K562 (cell line): ENCODE measurements at regions not wholly inside any gene's neighbourhood (a gene's known extent, or its start where the extent isn't known, plus 50 kb on each side); places are given as distances from the start of the nearest gene placed in this dataset.
A peak's percentile ranks its signal among the peaks of the same experiment; 100 is the strongest.

ENCODE experiments used
- ARID1B ChIP-seq: fragments of 450-650 bp; IDR thresholded peaks from 2 replicates; pipeline ENCODE4 v1.6.1; 2016; ENCODE audit warnings: antibody characterized with exemption, mild to moderate bottlenecking, inconsistent platforms
- CXXC5 ChIP-seq: fragments of 250-450 bp; sonication (Bioruptor Pico); IDR thresholded peaks from 2 replicates; pipeline ENCODE4 v1.8.0; 2022; ENCODE audit warnings: inconsistent platforms, mild to moderate bottlenecking, moderate library complexity
- ESRRB ChIP-seq: fragments of 250-450 bp; sonication (Bioruptor Pico); IDR thresholded peaks from 2 replicates; pipeline ENCODE4 v1.5.0; 2020; ENCODE audit warnings: mild to moderate bottlenecking, moderate library complexity, borderline replicate concordance
- FIP1L1 ChIP-seq: fragments of 200-400 bp; formaldehyde crosslinking; IDR thresholded peaks from 2 replicates; pipeline ENCODE4 v1.6.1; 2018; ENCODE audit warnings: mild to moderate bottlenecking, low read depth, low read length; ENCODE audit not compliant: poor library complexity, severe bottlenecking
- GABPB2 ChIP-seq: fragments of 250-450 bp; sonication (Bioruptor Pico); conservative IDR thresholded peaks from 2 replicates; pipeline ENCODE4 v1.5.1; 2021; ENCODE audit warnings: mild to moderate bottlenecking
- HSF4 ChIP-seq: fragments of 250-450 bp; sonication (Bioruptor Pico); IDR thresholded peaks from 2 replicates; pipeline ENCODE4 v2.1.2; 2022; ENCODE audit warnings: mild to moderate bottlenecking, moderate library complexity, borderline replicate concordance
- KAT7 ChIP-seq: sonication (generic); formaldehyde crosslinking; IDR thresholded peaks from 2 replicates; pipeline ENCODE4 v1.8.0; 2022; ENCODE audit warnings: missing genetic modification reagents, mild to moderate bottlenecking, borderline replicate concordance
- MTA1 ChIP-seq: fragments of 450-650 bp; IDR thresholded peaks from 2 replicates; pipeline ENCODE4 v1.6.1; 2017; ENCODE audit warnings: borderline replicate concordance
- RBM39 ChIP-seq: fragments of 200-400 bp; formaldehyde crosslinking; optimal IDR thresholded peaks from 2 replicates; pipeline ENCODE3; 2018; ENCODE audit warnings: low read depth, low read length
- RCOR1 ChIP-seq, 2 experiments: IDR thresholded peaks; 2 replicates each; pipeline ENCODE4 v1.6.1; 2012; ENCODE audit warnings: low read depth in 2 of 2, low read length in 2 of 2, borderline replicate concordance in 1 of 2, improper control_type of control experiment in 1 of 2
- SOX6 ChIP-seq: fragments of 450-650 bp; IDR thresholded peaks from 2 replicates; pipeline ENCODE4 v1.6.1; 2014; ENCODE audit warnings: mild to moderate bottlenecking
- SRF ChIP-seq, 2 experiments: fragments of 250-450, 450-650 bp in 1 of 2; sonication (Bioruptor Pico) in 1 of 2; sonication (generic) in 1 of 2; formaldehyde crosslinking; IDR thresholded peaks; 2 replicates each; pipeline versions ENCODE4 v1.5.0 to v1.5.1; 2020 to 2022; ENCODE audit warnings: mild to moderate bottlenecking in 1 of 2, missing genetic modification reagents in 1 of 2
- TF ChIP-seq, protein P1 (sequence below), 2 experiments: fragments of 450-650 bp in 1 of 2; sonication (generic) in 1 of 2; formaldehyde crosslinking in 1 of 2; IDR thresholded peaks; 2 replicates each; pipeline versions ENCODE4 v1.7.1 to v1.9.0; 2016 to 2022; ENCODE audit warnings: inconsistent platforms in 1 of 2, mild to moderate bottlenecking in 1 of 2, missing genetic modification reagents in 1 of 2
- TF ChIP-seq, protein P2 (sequence below): fragments of 450-650 bp; formaldehyde crosslinking; IDR thresholded peaks from 2 replicates; pipeline ENCODE4 v1.4.0; 2020; ENCODE audit warnings: mild to moderate bottlenecking, moderate library complexity
- TF ChIP-seq, protein P3 (sequence below): sonication (generic); formaldehyde crosslinking; IDR thresholded peaks from 2 replicates; pipeline ENCODE4 v1.8.1; 2023; ENCODE audit warnings: mild to moderate bottlenecking, missing genetic modification reagents, moderate library complexity

DNA sequence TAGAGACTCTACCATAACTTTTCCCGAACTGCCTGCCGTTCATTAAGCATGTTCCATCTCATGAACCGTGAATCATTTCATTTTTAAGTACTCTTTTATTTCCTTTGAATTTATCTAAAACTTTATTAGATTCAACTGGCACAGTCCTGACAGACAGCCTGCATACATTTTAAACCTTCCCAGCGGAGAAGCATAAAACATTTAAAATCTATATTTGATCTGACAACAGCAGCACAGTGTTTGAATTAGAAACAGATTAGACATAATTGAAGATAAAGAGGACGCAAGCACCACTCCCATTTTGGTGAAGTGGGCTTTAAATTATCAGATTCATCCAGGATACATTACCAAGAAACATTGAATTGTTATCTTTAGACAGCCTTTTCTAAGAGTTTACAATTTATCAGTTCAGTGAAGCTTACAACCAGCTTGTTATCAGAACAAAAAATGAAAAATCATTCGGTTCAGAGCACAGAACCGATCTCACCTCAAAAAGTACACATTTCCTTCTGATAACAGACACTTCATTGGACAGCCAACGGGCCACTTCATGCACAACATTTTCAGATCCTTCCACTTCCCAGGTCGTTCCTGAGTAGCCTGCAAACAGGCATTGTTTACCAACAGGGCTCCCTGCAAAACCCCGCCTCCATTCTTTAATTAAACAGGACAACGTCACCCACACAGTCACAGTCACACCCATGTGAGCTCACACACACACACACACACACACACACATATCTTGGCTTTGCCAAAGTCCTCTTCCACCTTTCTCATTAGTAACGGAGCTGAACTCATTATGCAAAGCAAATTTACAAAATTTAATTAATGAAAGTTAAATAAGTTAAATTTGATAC lies 171.2 kb downstream of the SP3 start (continued):
- TF ChIP-seq, protein P1, sequence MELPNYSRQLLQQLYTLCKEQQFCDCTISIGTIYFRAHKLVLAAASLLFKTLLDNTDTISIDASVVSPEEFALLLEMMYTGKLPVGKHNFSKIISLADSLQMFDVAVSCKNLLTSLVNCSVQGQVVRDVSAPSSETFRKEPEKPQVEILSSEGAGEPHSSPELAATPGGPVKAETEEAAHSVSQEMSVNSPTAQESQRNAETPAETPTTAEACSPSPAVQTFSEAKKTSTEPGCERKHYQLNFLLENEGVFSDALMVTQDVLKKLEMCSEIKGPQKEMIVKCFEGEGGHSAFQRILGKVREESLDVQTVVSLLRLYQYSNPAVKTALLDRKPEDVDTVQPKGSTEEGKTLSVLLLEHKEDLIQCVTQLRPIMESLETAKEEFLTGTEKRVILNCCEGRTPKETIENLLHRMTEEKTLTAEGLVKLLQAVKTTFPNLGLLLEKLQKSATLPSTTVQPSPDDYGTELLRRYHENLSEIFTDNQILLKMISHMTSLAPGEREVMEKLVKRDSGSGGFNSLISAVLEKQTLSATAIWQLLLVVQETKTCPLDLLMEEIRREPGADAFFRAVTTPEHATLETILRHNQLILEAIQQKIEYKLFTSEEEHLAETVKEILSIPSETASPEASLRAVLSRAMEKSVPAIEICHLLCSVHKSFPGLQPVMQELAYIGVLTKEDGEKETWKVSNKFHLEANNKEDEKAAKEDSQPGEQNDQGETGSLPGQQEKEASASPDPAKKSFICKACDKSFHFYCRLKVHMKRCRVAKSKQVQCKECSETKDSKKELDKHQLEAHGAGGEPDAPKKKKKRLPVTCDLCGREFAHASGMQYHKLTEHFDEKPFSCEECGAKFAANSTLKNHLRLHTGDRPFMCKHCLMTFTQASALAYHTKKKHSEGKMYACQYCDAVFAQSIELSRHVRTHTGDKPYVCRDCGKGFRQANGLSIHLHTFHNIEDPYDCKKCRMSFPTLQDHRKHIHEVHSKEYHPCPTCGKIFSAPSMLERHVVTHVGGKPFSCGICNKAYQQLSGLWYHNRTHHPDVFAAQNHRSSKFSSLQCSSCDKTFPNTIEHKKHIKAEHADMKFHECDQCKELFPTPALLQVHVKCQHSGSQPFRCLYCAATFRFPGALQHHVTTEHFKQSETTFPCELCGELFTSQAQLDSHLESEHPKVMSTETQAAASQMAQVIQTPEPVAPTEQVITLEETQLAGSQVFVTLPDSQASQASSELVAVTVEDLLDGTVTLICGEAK (IDR thresholded peaks at IDR 0.05): peak; percentile 79
- TF ChIP-seq, protein P1 (CRISPR knock-in tag; IDR thresholded peaks at IDR 0.05): peak; percentile 57; the same call in 1 of the 2 replicates
- TF ChIP-seq RCOR1 (IDR thresholded peaks at IDR 0.05; ENCODE audit: borderline replicate concordance in 1 of 2, low read depth in 2 of 2, low read length in 2 of 2): peak in 1 of 2 experiments; percentile 57; a peak in 2 of 4 replicates
- peak; percentile 75; the same call in 1 of the 2 replicates for TF ChIP-seq SOX6
- no peak for TF ChIP-seq SRF (CRISPR knock-in tag; IDR thresholded peaks at IDR 0.05)
- TF ChIP-seq HSF4 (CRISPR knock-in tag): no peak
- TF ChIP-seq, protein P2, sequence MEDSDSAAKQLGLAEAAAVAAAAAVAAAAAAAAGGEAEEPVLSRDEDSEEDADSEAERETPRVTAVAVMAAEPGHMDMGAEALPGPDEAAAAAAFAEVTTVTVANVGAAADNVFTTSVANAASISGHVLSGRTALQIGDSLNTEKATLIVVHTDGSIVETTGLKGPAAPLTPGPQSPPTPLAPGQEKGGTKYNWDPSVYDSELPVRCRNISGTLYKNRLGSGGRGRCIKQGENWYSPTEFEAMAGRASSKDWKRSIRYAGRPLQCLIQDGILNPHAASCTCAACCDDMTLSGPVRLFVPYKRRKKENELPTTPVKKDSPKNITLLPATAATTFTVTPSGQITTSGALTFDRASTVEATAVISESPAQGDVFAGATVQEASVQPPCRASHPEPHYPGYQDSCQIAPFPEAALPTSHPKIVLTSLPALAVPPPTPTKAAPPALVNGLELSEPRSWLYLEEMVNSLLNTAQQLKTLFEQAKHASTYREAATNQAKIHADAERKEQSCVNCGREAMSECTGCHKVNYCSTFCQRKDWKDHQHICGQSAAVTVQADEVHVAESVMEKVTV (CRISPR knock-in tag): no peak
- no peak for TF ChIP-seq GABPB2 (CRISPR knock-in tag)
- TF ChIP-seq, protein P3, sequence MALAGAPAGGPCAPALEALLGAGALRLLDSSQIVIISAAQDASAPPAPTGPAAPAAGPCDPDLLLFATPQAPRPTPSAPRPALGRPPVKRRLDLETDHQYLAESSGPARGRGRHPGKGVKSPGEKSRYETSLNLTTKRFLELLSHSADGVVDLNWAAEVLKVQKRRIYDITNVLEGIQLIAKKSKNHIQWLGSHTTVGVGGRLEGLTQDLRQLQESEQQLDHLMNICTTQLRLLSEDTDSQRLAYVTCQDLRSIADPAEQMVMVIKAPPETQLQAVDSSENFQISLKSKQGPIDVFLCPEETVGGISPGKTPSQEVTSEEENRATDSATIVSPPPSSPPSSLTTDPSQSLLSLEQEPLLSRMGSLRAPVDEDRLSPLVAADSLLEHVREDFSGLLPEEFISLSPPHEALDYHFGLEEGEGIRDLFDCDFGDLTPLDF (CRISPR knock-in tag): no peak
- no peak for TF ChIP-seq CXXC5
- no peak for TF ChIP-seq ESRRB (CRISPR knock-in tag)
- no peak for TF ChIP-seq FIP1L1
- no peak for TF ChIP-seq RBM39
- no peak for TF ChIP-seq MTA1
- TF ChIP-seq KAT7 (CRISPR knock-in tag): no peak
- TF ChIP-seq ARID1B: peak; percentile 56
